HepG2 (cell line): ENCODE measurements at regions not wholly inside any gene's neighbourhood (a gene's known extent, or its start where the extent isn't known, plus 50 kb on each side); places are given as distances from the start of the nearest gene placed in this dataset.

Experiments
- ATM ChIP-seq: fragments of 450-650 bp; IDR thresholded peaks from 2 replicates; pipeline ENCODE4 v1.7.1; 2017; ENCODE audit warnings: mild to moderate bottlenecking, borderline replicate concordance
- FIP1L1 ChIP-seq: fragments of 200-400 bp; formaldehyde crosslinking; IDR thresholded peaks from 2 replicates; pipeline ENCODE4 v1.6.1; 2018; ENCODE audit warnings: low read depth, mild to moderate bottlenecking, low read length, moderate library complexity, borderline replicate concordance; ENCODE audit not compliant: insufficient read depth
- GATAD2A ChIP-seq: IDR thresholded peaks from 2 replicates; pipeline ENCODE4 v1.6.1; 2016
- HHEX ChIP-seq: IDR thresholded peaks from 2 replicates; pipeline ENCODE4 v1.6.1; 2016; ENCODE audit warnings: control low read depth
- PBX2 ChIP-seq: IDR thresholded peaks from 2 replicates; pipeline ENCODE4 v1.6.1; 2016; ENCODE audit warnings: control low read depth
- PHB2 ChIP-seq: fragments of 450-650 bp; IDR thresholded peaks from 2 replicates; pipeline ENCODE4 v1.6.1; 2018; ENCODE audit not compliant: partially characterized antibody
- RERE ChIP-seq: IDR thresholded peaks from 2 replicates; pipeline ENCODE4 v1.6.1; 2016; ENCODE audit warnings: low read depth, missing genetic modification reagents, missing compliant biosample characterization
- RXRB ChIP-seq: IDR thresholded peaks from 2 replicates; pipeline ENCODE4 v1.6.1; 2016; ENCODE audit warnings: borderline replicate concordance, missing genetic modification reagents, missing compliant biosample characterization
- TBX3 ChIP-seq: fragments of 450-650 bp; IDR thresholded peaks from 2 replicates; pipeline ENCODE4 v1.6.1; 2017; ENCODE audit warnings: antibody characterized with exemption, mild to moderate bottlenecking, inconsistent platforms, borderline replicate concordance
- THYN1 ChIP-seq: sonication (generic); formaldehyde crosslinking; IDR thresholded peaks from 2 replicates; pipeline ENCODE4 v1.8.1; 2023; ENCODE audit warnings: low read depth, mild to moderate bottlenecking, moderate library complexity, missing genetic modification reagents, borderline replicate concordance
- XBP1 ChIP-seq: sonication (generic); formaldehyde crosslinking; IDR thresholded peaks from 2 replicates; pipeline ENCODE4 v1.5.0; 2020; ENCODE audit warnings: missing genetic modification reagents
- YEATS4 ChIP-seq: sonication (generic); formaldehyde crosslinking; IDR thresholded peaks from 2 replicates; pipeline ENCODE4 v1.4.0; 2020; ENCODE audit warnings: missing genetic modification reagents, borderline replicate concordance
- ZNF136 ChIP-seq: sonication (generic); formaldehyde crosslinking; IDR thresholded peaks from 2 replicates; pipeline ENCODE4 v1.8.1; 2022; ENCODE audit warnings: low read depth, mild to moderate bottlenecking, moderate library complexity, missing genetic modification reagents
- ZNF343 ChIP-seq: sonication (generic); formaldehyde crosslinking; IDR thresholded peaks from 2 replicates; pipeline ENCODE4 v1.4.0; 2020; ENCODE audit warnings: mild to moderate bottlenecking, missing genetic modification reagents
- ZNF644 ChIP-seq: IDR thresholded peaks from 2 replicates; pipeline ENCODE4 v1.6.1; 2016; ENCODE audit warnings: low read depth
- ZNF749 ChIP-seq: sonication (generic); formaldehyde crosslinking; IDR thresholded peaks from 2 replicates; pipeline ENCODE4 v1.8.0; 2022; ENCODE audit warnings: mild to moderate bottlenecking, missing genetic modification reagents, moderate library complexity, borderline replicate concordance
- TF ChIP-seq, protein P1 (sequence below): sonication (generic); formaldehyde crosslinking; IDR thresholded peaks from 2 replicates; pipeline ENCODE4 v1.4.0; 2020; ENCODE audit warnings: mild to moderate bottlenecking, missing genetic modification reagents
- TF ChIP-seq, protein P2 (sequence below): sonication (generic); formaldehyde crosslinking; IDR thresholded peaks from 2 replicates; pipeline ENCODE4 v1.4.0; 2020; ENCODE audit warnings: missing genetic modification reagents
- TF ChIP-seq, protein P3 (sequence below): sonication (generic); formaldehyde crosslinking; IDR thresholded peaks from 2 replicates; pipeline ENCODE4 v1.4.0; 2020; ENCODE audit warnings: missing genetic modification reagents

DNA sequence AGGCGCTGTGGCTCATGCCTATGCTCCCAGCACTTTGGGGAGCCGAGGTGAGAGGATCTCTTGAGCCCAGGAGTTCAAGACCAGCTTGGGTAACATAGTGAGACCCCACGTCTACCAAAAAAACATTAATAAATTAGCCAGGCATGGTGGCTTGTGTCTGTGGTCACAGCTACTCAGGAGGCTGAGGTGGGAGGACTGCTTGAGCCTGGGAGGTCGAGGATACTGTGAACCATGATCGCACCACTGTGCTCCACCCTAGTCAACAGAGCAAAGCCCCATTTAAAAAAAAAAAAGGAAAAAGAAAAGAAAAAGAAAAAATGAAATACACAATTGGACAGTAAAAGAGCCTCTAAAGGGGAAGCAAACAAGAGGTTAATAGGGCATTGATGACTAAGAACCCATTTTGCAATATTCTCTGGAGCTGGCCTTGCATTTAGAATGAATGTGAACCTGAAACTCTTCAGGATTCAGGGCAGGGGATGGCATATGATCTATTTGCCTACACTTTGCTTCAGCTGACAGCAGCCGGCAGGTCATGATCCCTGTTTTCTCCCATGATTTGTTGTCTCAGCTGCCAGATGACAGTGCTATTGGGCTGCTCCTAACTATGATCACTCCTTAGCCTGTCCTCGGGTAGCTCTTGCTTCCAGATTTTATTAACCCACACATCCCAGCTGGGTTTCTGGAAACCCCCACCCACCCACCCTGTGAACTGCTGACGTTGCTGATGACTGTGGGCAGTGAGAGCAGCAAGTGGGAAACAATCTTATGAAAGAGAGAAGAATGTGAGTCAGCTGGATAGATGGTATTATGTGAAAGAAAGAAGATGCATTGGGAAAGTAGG is 83.8 kb upstream of the ELOVL5 start (continued):
- TF ChIP-seq, protein P1, sequence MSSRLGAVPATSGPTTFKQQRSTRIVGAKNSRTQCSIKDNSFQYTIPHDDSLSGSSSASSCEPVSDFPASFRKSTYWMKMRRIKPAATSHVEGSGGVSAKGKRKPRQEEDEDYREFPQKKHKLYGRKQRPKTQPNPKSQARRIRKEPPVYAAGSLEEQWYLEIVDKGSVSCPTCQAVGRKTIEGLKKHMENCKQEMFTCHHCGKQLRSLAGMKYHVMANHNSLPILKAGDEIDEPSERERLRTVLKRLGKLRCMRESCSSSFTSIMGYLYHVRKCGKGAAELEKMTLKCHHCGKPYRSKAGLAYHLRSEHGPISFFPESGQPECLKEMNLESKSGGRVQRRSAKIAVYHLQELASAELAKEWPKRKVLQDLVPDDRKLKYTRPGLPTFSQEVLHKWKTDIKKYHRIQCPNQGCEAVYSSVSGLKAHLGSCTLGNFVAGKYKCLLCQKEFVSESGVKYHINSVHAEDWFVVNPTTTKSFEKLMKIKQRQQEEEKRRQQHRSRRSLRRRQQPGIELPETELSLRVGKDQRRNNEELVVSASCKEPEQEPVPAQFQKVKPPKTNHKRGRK (CRISPR knock-in tag): no peak
- TF ChIP-seq ATM (no peak), THYN1 (CRISPR knock-in tag) (no peak), ZNF136 (CRISPR knock-in tag) (no peak), FIP1L1 (no peak), HHEX (CRISPR knock-in tag) (peak; percentile 81), YEATS4 (CRISPR knock-in tag) (no peak), GATAD2A (peak; percentile 95), RXRB (CRISPR knock-in tag) (peak; percentile 85), TBX3 (peak; percentile 46; the same call in 1 of the 2 replicates), ZNF749 (CRISPR knock-in tag) (no peak), RERE (CRISPR knock-in tag) (0 out of 2 replicates have a peak, but pooled peaks have one; percentile 58), ZNF343 (no peak), PBX2 (CRISPR knock-in tag) (0 out of 2 replicates have a peak, but pooled peaks have one; percentile 34), ZNF644 (peak; percentile 68), XBP1 (CRISPR knock-in tag) (no peak), PHB2 (no peak)
- TF ChIP-seq, protein P2, sequence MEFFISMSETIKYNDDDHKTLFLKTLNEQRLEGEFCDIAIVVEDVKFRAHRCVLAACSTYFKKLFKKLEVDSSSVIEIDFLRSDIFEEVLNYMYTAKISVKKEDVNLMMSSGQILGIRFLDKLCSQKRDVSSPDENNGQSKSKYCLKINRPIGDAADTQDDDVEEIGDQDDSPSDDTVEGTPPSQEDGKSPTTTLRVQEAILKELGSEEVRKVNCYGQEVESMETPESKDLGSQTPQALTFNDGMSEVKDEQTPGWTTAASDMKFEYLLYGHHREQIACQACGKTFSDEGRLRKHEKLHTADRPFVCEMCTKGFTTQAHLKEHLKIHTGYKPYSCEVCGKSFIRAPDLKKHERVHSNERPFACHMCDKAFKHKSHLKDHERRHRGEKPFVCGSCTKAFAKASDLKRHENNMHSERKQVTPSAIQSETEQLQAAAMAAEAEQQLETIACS (CRISPR knock-in tag): no peak
- TF ChIP-seq, protein P3, sequence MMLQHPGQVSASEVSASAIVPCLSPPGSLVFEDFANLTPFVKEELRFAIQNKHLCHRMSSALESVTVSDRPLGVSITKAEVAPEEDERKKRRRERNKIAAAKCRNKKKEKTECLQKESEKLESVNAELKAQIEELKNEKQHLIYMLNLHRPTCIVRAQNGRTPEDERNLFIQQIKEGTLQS: peak; percentile 90
